ENCODE measurements at regions not wholly inside any gene's neighbourhood (a gene's known extent, or its start where the extent isn't known, plus 50 kb on each side); places are given as distances from the start of the nearest gene placed in this dataset.

- Histone ChIP-seq H3K27ac (no peak overlapping the region), H3K4me1 (ENCODE audit: control insufficient read depth in 1 of 2, low read depth in 2 of 2) (no peaks in the 10 kb centered on the region), H3K27me3 (replicated peaks; ENCODE audit: insufficient read depth) (no peaks in the 10 kb centered on the region), H3K4me3 (no peak overlapping the region), H3K36me3 (no peaks in the 10 kb centered on the region), H3K9me3 (no peaks in the 10 kb centered on the region)
- DNase-seq (ENCODE audit: low spot score), result no peak
- TF ChIP-seq CTCF (IDR thresholded peaks at IDR 0.05), result no peak
- no peak for ATAC-seq (ENCODE audit: insufficient number of reproducible peaks, low FRiP score, low read depth)
Measured at GRCh38 chr11:119791701-119792151, 62.7 kb upstream of the NECTIN1 start.

- TF ChIP-seq CTCF (IDR thresholded peaks at IDR 0.05), result no peak
- DNase-seq (ENCODE audit: low spot score) (no peak), ATAC-seq (ENCODE audit: insufficient number of reproducible peaks, low FRiP score, low read depth) (no peak)
- Histone ChIP-seq H3K4me3 (no peak overlapping the region), H3K27me3 (replicated peaks; ENCODE audit: insufficient read depth) (no peaks in the 10 kb centered on the region), H3K27ac (no peak overlapping the region), H3K4me1 (ENCODE audit: control insufficient read depth in 1 of 2, low read depth in 2 of 2) (no peaks in the 10 kb centered on the region), H3K9me3 (no peaks in the 10 kb centered on the region), H3K36me3 (no peaks in the 10 kb centered on the region)
Measured at GRCh38 chr11:119791047-119791446, 62.0 kb upstream of the NECTIN1 start.

- Histone ChIP-seq H3K4me3 (no peak overlapping the region), H3K27me3 (replicated peaks; ENCODE audit: insufficient read depth) (no peaks in the 10 kb centered on the region), H3K36me3 (no peaks in the 10 kb centered on the region), H3K4me1 (ENCODE audit: control insufficient read depth in 1 of 2, low read depth in 2 of 2) (no peaks in the 10 kb centered on the region), H3K27ac (no peak overlapping the region), H3K9me3 (no peaks in the 10 kb centered on the region)
- ATAC-seq (ENCODE audit: insufficient number of reproducible peaks, low FRiP score, low read depth) (no peak), DNase-seq (ENCODE audit: low spot score) (no peak)
- TF ChIP-seq CTCF (IDR thresholded peaks at IDR 0.05), result no peak
Measured at GRCh38 chr11:119790476-119790875, 61.5 kb upstream of the NECTIN1 start.

GRCh38 chr11:119789766-119790407 lies 60.9 kb upstream of the NECTIN1 start:
- no peaks in the 10 kb centered on the region for H3K27me3 ChIP-seq (replicated peaks; ENCODE audit: insufficient read depth)
- no peak for ATAC-seq (ENCODE audit: insufficient number of reproducible peaks, low FRiP score, low read depth)
- DNase-seq (ENCODE audit: low spot score), result no peak
- no peaks in the 10 kb centered on the region for H3K9me3 ChIP-seq
- no peaks in the 10 kb centered on the region for H3K36me3 ChIP-seq
- H3K4me1 ChIP-seq (ENCODE audit: control insufficient read depth in 1 of 2, low read depth in 2 of 2), result no peaks in the 10 kb centered on the region
- no peak overlapping the region for H3K4me3 ChIP-seq
- no peak for TF ChIP-seq CTCF (IDR thresholded peaks at IDR 0.05)
- no peak overlapping the region for H3K27ac ChIP-seq

- H3K9me3 ChIP-seq, result no peaks in the 10 kb centered on the region
- ATAC-seq (ENCODE audit: insufficient number of reproducible peaks, low FRiP score, low read depth) (no peak), DNase-seq (ENCODE audit: low spot score) (no peak)
- H3K27me3 ChIP-seq (replicated peaks; ENCODE audit: insufficient read depth), result no peaks in the 10 kb centered on the region
- H3K36me3 ChIP-seq, result no peaks in the 10 kb centered on the region
- no peak overlapping the region for H3K27ac ChIP-seq
- TF ChIP-seq CTCF (IDR thresholded peaks at IDR 0.05), result no peak
- H3K4me3 ChIP-seq, result no peak overlapping the region
- H3K4me1 ChIP-seq (ENCODE audit: control insufficient read depth in 1 of 2, low read depth in 2 of 2), result no peaks in the 10 kb centered on the region
Measured at GRCh38 chr11:119788911-119789560, 60.0 kb upstream of the NECTIN1 start.
